Glutamatergic neuron (in vitro differentiated cells): ENCODE measurements at regions not wholly inside any gene's neighbourhood (a gene's known extent, or its start where the extent isn't known, plus 50 kb on each side); places are given as distances from the start of the nearest gene placed in this dataset.

Experiments used
- DNase-seq: peaks from one replicate; pipeline ENCODE4 v3.0.0; 2022
- H3K27ac Mint-ChIP-seq: one replicate; pipeline ENCODE4 v1.8.0; 2020; ENCODE audit warnings: mild to moderate bottlenecking, mixed read lengths, inconsistent platforms; ENCODE audit not compliant: unreplicated experiment
- H3K27me3 Mint-ChIP-seq: one replicate; pipeline ENCODE4 v1.8.0; 2020; ENCODE audit warnings: mild to moderate bottlenecking, moderate library complexity, mixed read lengths, inconsistent platforms; ENCODE audit not compliant: unreplicated experiment
- H3K36me3 Mint-ChIP-seq: one replicate; pipeline ENCODE4 v1.8.0; 2020; ENCODE audit warnings: mild to moderate bottlenecking, mixed read lengths, inconsistent platforms; ENCODE audit not compliant: unreplicated experiment
- H3K4me1 Mint-ChIP-seq: one replicate; pipeline ENCODE4 v1.8.0; 2020; ENCODE audit warnings: mild to moderate bottlenecking, low read depth, mixed read lengths, inconsistent platforms; ENCODE audit not compliant: unreplicated experiment
- H3K4me3 Mint-ChIP-seq: one replicate; pipeline ENCODE4 v1.8.0; 2020; ENCODE audit warnings: mild to moderate bottlenecking, mixed read lengths, inconsistent platforms; ENCODE audit not compliant: unreplicated experiment
- H3K9me3 Mint-ChIP-seq: one replicate; pipeline ENCODE4 v1.8.0; 2020; ENCODE audit warnings: mild to moderate bottlenecking, moderate library complexity, mixed read lengths, inconsistent platforms; ENCODE audit not compliant: unreplicated experiment
- TF ChIP-seq, protein P1 (sequence below): fragments of 200-600 bp; sonication (generic); IDR thresholded peaks from one replicate; pipeline ENCODE4 v1.5.0; 2021; ENCODE audit not compliant: partially characterized antibody, unreplicated experiment

DNA sequence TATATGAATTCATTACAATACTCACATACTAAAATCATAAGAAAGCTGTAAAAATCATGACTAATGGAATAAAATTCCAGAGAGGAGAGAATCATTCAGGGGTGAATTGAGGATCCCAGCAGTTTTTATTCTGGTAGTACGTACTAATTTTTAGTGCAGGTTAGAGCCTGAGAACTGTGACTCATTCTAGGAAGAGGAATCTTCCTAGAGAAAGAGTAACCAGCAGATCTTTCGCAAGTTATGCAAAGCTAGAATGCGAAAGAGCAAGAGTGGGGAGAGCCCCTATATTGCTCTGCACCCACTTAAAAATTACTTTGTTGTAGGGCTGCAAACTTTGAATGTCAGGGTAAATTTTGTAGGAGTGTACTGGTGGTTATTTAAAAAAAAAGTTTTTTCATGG is 303.6 kb upstream of the ARPP21 start:
- DNase-seq: no peak
- Mint-ChIP-seq H3K4me1 (no peaks in the 10 kb centered on the region), H3K27me3 (no peaks in the 10 kb centered on the region), H3K27ac (no peak overlapping the region), H3K36me3 (no peaks in the 10 kb centered on the region), H3K9me3 (no peaks in the 10 kb centered on the region), H3K4me3 (no peak overlapping the region)
- TF ChIP-seq, protein P1, sequence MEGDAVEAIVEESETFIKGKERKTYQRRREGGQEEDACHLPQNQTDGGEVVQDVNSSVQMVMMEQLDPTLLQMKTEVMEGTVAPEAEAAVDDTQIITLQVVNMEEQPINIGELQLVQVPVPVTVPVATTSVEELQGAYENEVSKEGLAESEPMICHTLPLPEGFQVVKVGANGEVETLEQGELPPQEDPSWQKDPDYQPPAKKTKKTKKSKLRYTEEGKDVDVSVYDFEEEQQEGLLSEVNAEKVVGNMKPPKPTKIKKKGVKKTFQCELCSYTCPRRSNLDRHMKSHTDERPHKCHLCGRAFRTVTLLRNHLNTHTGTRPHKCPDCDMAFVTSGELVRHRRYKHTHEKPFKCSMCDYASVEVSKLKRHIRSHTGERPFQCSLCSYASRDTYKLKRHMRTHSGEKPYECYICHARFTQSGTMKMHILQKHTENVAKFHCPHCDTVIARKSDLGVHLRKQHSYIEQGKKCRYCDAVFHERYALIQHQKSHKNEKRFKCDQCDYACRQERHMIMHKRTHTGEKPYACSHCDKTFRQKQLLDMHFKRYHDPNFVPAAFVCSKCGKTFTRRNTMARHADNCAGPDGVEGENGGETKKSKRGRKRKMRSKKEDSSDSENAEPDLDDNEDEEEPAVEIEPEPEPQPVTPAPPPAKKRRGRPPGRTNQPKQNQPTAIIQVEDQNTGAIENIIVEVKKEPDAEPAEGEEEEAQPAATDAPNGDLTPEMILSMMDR: no peak

- H3K4me3 Mint-ChIP-seq: no peak overlapping the region
- H3K27me3 Mint-ChIP-seq: no peaks in the 10 kb centered on the region
Measured at GRCh38 chr3:35336601-35337000, 302.7 kb upstream of the ARPP21 start.

DNA sequence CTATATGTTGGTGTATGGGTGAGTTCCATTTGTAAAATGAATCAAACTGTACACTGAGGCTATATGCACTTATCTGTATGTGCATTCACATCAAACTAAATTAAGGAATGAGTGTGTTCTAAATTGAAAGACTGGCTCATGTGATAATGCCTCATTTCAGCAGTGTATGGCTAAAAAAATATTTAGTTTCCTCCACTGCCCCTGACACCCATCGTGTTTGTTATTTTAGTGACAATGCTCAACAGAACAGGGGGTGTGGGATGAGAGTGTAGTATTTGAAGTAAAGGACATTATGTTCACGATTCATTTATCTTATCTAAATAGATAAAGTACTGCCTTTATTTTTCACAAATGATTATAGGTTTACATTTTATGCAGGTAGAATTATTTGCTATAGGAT is 301.1 kb upstream of the ARPP21 start:
- no peaks in the 10 kb centered on the region for H3K36me3 Mint-ChIP-seq
- no peak overlapping the region for H3K27ac Mint-ChIP-seq

More at GRCh38 chr3:35336601-35337000, 302.7 kb upstream of the ARPP21 start:
- TF ChIP-seq, protein P1: no peak
- H3K27ac Mint-ChIP-seq: no peak overlapping the region
- no peaks in the 10 kb centered on the region for H3K9me3 Mint-ChIP-seq
- H3K36me3 Mint-ChIP-seq: no peaks in the 10 kb centered on the region
- H3K4me1 Mint-ChIP-seq: no peaks in the 10 kb centered on the region
- no peak for DNase-seq

DNA sequence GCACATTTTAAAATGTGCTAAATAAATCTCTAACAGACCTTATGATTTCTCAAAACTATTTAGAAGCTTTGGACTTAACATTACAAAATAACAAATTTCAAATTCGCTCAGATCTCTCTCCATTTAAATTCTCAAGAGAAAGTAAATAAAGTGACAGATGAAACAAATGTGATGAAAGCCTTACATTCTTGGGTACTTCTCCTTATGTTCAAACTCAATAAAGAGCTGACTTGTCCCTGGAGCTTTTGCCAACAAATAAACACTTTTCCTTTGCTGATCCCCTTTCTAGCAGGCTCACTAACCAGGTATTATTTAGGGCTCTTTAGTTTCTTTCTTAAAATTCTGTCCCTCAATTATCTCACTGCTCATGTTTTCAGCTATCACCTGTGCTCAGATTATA is 259.1 kb upstream of the ARPP21 start:
- Mint-ChIP-seq H3K27me3 (no peaks in the 10 kb centered on the region), H3K4me1 (peaks cover 8% of the 10 kb centered on the region), H3K36me3 (no peaks in the 10 kb centered on the region), H3K9me3 (no peaks in the 10 kb centered on the region), H3K27ac (no peak overlapping the region), H3K4me3 (no peak overlapping the region)
- DNase-seq: no peak
- TF ChIP-seq, protein P1: no peak

More for the DNA sequence above, 301.1 kb upstream of the ARPP21 start:
- DNase-seq: no peak
- no peaks in the 10 kb centered on the region for H3K9me3 Mint-ChIP-seq
- H3K4me1 Mint-ChIP-seq: no peaks in the 10 kb centered on the region
- no peaks in the 10 kb centered on the region for H3K27me3 Mint-ChIP-seq
- H3K4me3 Mint-ChIP-seq: no peak overlapping the region
- TF ChIP-seq, protein P1: no peak

DNA sequence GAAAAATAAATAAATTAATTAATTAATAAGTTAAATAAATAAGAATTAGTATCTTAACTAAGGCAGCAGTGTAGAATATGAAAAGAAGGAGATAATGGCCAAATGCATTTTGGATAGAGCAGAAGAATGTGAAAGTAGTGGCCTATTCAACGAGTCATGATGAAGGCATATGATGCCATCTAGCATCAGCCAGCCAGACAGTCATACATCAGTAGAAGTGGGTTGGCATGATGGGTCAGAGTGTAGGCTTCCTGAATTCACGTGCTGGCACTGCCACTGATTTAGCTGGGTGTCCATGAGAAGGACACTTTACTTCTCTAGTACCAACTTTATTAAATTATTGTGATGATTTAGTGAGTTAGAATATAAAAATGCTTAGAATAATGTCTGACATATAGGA is 256.1 kb upstream of the ARPP21 start:
- Mint-ChIP-seq H3K27ac (no peak overlapping the region), H3K36me3 (no peaks in the 10 kb centered on the region), H3K4me1 (peaks cover 10% of the 10 kb centered on the region), H3K27me3 (no peaks in the 10 kb centered on the region), H3K4me3 (no peak overlapping the region), H3K9me3 (peaks cover 2% of the 10 kb centered on the region)
- DNase-seq: no peak
- TF ChIP-seq, protein P1: no peak
